Activated T-helper 2 cell treated with anti-CD3 and anti-CD28 coated beads, Interferon-gamma antibody, Interleukin-2, Interleukin-4, amounts not matched to agents 10 μg/mL and 5 μg/mL and 100 μg/mL, durations not matched to agents 14 hours and 24 hours and 36 hours (primary cell): ENCODE measurements at regions not wholly inside any gene's neighbourhood (a gene's known extent, or its start where the extent isn't known, plus 50 kb on each side); places are given as distances from the start of the nearest gene placed in this dataset.

Source experiments
- DNase-seq: peaks from one replicate; pipeline ENCODE4 v3.0.0; 2021; ENCODE audit warnings: low spot score
- H3K27ac Mint-ChIP-seq: one replicate; pipeline ENCODE4 v1.8.0; 2021; ENCODE audit warnings: mixed read lengths
- H3K27me3 Mint-ChIP-seq: one replicate; pipeline ENCODE4 v1.8.0; 2021; ENCODE audit warnings: low read depth, mixed read lengths
- H3K36me3 Mint-ChIP-seq: one replicate; pipeline ENCODE4 v1.8.0; 2021; ENCODE audit warnings: low read depth, mixed read lengths
- H3K4me1 Mint-ChIP-seq: one replicate; pipeline ENCODE4 v1.8.0; 2021; ENCODE audit warnings: low read depth, mixed read lengths
- H3K4me3 Mint-ChIP-seq: one replicate; pipeline ENCODE4 v1.8.0; 2021; ENCODE audit warnings: low read depth, mild to moderate bottlenecking, moderate library complexity, mixed read lengths
- H3K9me3 Mint-ChIP-seq: one replicate; pipeline ENCODE4 v1.8.0; 2021; ENCODE audit warnings: mixed read lengths
- intact Hi-C: fragments of 100-400 bp; cut with micrococcal nuclease; formaldehyde crosslinking; loops from one replicate; pipeline ENCODE4 v1.15.1; 2023

DNA sequence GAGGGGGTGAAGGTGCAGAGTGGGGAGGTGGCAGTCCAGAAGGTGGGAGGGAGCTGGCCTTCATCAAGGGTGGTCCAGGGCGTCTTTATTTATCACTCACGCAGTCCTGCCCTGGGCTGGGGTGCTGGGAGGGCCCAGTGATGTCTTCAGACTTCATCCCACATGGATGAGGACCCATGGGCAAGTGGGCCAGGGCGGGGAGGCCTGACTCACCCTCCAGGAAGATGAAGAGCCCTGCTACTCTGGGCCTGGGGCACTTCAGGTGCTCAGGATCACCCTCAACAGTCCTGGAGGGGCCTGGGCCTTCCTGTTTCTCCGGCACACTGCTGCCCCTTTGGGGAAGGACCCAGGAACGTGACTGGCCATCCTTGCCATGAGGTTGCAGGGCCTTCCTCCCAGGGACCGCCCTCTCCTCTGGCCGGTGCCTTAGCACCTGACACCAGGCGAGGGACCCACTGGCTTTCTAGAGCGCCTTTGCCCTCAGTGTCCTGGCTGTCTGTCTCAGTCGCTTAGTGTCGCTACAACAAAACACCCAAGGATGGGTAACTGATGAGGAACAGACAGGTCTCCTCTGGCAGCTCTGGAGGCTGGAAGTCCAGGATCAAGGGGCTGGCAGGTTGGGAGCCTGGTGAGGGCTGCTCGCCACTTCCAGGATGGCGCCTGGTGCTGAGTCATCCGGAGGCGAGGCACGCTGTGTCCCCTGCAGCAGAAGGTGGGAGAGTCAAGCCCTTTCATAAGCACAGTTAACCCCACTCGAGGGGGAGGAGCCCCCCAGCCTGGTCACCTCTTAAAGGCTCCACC is 57.8 kb upstream of the HS6ST1 start:
- Mint-ChIP-seq H3K9me3 (no peaks in the 10 kb centered on the region), H3K27ac (no peak overlapping the region), H3K27me3 (no peaks in the 10 kb centered on the region), H3K4me3 (no peak overlapping the region), H3K4me1 (peaks cover 5% of the 10 kb centered on the region), H3K36me3 (no peaks in the 10 kb centered on the region)
- intact Hi-C loops: no loop called here
- DNase-seq: no peak

- Mint-ChIP-seq H3K36me3 (no peaks in the 10 kb centered on the region), H3K4me1 (peaks cover 5% of the 10 kb centered on the region), H3K4me3 (no peak overlapping the region), H3K9me3 (no peaks in the 10 kb centered on the region), H3K27ac (no peak overlapping the region), H3K27me3 (no peaks in the 10 kb centered on the region)
- no peak for DNase-seq
- intact Hi-C loops: no loop called here
Measured at GRCh38 chr2:128377071-128377910, 58.6 kb upstream of the HS6ST1 start.

DNA sequence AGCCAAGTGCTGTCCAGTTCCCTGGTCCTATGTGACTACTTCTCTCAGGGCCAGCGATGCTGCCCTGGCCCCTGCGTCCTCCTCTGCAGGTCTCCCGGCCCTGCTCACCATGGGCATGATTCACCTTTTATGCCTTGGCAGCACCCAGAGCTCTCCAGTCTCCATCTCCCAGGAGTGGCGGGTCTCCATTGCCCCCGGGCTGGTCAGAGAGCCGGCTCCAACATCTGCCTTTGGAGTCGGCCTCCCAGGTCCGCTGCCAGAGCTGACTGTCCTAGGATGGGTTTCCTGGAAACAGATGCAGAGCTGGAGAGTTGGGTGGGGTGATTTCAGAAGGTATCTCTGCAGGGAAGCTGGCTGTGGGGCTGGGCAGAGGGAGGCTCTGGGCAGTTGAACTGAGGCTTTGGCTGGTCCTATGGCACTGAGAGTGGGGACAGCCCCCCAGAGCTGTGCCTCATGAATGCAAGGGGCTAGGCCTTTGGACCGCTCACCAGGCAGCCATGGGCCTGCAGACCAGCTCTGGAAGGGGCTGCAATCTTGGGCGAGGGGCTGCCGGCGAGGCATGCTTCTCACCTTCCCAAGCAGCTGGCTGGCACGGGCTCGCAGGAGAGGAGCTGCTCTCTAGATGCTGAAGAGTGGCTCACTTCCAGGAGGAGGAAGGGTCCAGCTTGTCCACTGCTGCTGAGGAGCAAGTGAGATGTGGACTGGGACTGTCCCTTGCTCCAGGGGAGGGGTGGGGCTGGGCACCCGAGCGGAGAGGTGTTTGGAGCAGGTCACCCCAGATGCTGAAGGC is 59.8 kb upstream of the HS6ST1 start:
- Mint-ChIP-seq H3K9me3 (no peaks in the 10 kb centered on the region), H3K27ac (no peak overlapping the region), H3K36me3 (no peaks in the 10 kb centered on the region), H3K4me3 (no peak overlapping the region), H3K27me3 (no peaks in the 10 kb centered on the region), H3K4me1 (no peaks in the 10 kb centered on the region)
- intact Hi-C loops: no loop called here
- DNase-seq: no peak

DNA sequence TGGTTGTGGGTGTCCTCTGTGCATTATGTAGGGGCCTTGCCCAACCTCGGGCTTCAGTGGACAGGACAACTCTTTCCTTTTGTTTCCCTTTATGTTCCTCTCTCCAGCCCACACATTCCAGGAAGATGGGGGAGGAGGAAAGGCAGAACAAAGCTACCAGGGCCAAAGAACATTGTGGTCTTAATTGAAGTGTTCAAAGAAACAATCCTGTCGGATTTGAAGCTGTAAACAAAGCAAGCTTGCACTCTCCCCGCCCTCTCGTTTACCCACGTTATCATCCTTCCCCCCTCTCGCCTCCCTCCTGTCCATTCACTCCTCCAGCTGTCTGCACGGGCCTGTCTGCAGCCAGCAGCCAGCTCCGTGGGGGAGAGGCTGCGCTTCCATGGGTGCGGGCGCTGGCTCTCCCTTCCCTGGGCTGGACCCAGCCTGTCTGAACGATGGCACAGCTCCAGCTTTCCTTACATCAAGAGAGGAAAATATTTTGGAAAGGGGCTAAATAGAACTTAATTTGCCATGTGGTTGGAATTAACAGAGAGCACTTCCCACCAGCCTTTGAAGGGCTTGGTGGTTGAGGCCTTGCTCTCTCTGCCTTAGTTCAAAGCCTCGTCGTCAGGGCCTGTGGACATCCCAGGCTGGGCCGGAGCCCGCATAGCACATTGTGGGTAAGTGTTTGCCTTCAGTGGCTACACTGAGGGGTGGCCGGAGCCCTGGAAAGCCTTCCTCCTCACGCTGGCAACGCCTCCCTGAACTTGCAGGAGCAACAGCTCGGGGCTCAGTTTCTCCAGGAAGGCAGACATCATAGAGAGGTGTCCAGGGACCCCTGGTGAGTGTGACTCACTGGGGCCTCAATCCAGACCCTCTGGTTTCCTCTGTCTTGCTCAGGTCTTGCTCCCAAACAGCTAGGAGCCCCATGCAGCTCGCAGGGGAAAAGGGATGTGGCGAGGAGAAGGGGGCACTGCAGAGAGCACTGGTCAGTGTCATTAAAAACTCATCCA is 60.6 kb upstream of the HS6ST1 start:
- no peak for DNase-seq
- Mint-ChIP-seq H3K27me3 (no peaks in the 10 kb centered on the region), H3K4me3 (no peak overlapping the region), H3K27ac (no peak overlapping the region), H3K9me3 (no peaks in the 10 kb centered on the region), H3K4me1 (no peaks in the 10 kb centered on the region), H3K36me3 (no peaks in the 10 kb centered on the region)
- intact Hi-C loops: no loop called here

DNA sequence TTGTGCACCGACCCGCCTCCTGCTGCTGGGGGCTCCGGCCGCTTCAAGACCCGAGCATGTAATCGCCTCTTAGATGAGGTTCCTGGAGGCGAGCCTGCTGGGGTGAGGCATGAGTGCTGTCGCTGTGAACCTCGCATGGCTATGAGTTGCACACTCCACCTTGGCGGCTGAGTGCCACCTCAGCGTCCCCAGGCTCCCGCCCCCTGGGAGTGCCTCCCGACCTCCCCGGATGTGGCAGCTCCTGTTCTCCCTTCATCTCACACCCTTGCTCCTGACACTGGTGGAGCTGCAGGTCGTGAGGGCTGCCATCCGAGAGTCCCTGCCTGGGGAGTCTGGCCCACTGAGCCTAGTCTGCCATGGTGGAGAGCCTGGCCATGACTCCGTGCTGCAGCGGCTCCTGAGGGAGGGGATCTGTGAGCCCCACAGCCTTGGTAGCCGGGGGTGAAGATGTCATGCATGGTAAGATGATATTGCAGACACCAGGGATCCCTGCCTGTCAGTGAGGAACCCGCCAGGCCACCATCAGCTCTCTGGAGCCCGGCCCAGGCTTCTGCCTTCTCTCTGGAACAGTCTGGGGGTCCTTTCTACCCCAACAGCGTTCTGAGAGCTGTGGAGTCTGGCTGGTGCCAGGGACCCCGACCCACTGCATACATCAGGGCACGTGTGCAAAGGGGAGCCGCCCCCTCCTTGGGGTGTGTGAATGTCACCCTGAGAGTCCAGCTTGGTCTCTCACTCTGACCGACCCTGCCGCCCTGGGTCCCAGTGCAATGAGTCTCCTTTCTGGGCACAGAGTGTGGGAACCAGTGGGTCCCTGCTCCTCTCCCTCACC is 61.6 kb upstream of the HS6ST1 start:
- DNase-seq: no peak
- H3K36me3 Mint-ChIP-seq: no peaks in the 10 kb centered on the region

DNA sequence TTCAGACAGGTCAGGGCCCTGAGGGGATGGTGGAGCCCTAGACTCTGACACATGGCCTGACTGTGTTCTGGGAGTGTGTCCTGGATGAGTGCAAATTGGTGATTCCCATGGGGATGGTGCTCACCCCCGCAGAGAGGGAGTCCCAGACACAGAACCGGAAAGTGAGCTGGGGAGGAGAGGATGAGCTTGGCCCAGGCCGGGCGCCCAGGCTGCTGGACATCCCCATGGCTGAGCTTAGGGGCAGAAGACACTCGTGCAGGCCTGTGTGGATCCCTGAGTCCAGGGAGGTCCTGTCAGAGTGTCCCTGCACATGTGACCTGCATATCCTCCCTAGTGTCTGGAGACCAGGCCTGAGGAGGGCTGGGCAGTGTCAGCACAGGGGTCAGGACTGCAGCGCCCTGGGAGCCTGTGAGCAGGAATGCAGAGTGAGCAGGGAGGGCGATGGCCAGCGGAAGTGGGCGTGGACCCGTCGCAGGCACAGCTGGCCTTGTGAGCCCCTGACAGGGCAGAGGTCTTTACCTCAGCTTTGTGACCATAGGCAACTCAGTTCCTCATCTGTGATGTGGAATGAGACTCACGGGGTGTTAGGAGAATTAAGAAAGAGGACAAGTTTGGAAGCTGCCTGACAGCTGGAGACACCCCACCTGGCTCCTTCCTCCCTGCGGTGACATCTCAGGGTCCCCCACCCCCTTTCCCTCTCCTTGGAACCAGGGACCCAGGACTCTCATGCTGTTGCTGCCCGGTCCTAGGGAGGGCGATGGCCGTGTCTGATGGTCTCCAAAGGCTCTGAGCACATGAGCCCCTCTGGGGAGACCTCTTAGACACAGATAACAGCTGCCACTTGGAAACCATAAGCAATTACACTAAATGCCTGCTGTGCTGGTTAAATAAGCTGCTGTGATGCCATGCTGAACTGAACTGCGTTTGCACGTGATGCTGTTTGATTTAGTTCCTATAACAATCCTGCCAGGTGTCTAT is 62.6 kb upstream of the HS6ST1 start:
- Mint-ChIP-seq H3K27me3 (no peaks in the 10 kb centered on the region), H3K36me3 (no peaks in the 10 kb centered on the region), H3K9me3 (no peaks in the 10 kb centered on the region), H3K27ac (no peak overlapping the region), H3K4me3 (no peak overlapping the region), H3K4me1 (no peaks in the 10 kb centered on the region)
- DNase-seq: no peak
- intact Hi-C loops: no loop called here

More for the DNA sequence above, 61.6 kb upstream of the HS6ST1 start:
- Mint-ChIP-seq H3K27ac (no peak overlapping the region), H3K27me3 (no peaks in the 10 kb centered on the region), H3K4me3 (no peak overlapping the region), H3K4me1 (no peaks in the 10 kb centered on the region), H3K9me3 (no peaks in the 10 kb centered on the region)
- intact Hi-C loops: no loop called here

DNA sequence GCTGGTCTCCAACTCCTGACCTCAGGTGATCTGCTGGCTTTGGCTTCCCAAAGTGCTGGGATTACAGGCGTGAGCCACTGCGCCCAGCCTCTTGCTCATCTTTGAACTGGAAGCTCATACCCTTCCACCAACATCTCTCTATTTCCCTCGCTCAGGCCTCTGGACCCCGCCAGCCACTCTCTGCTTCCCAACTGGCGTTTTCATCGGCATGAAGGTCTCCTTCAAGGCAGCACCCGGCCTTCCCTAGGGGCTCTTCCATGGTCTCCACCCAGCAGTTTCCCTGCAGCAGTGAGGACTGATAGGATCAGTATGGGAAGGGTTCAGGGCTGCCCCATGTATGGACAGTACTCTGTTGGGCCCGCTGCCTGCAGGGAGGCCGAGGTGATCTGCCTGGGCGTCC is 65.8 kb upstream of the HS6ST1 start:
- Mint-ChIP-seq H3K4me1 (no peaks in the 10 kb centered on the region), H3K4me3 (no peak overlapping the region)

GRCh38 chr2:128384956-128385355 is 66.3 kb upstream of the HS6ST1 start:
- intact Hi-C loops: no loop called here
- Mint-ChIP-seq H3K9me3 (no peaks in the 10 kb centered on the region), H3K4me1 (no peaks in the 10 kb centered on the region), H3K27me3 (no peaks in the 10 kb centered on the region), H3K36me3 (no peaks in the 10 kb centered on the region), H3K4me3 (no peak overlapping the region), H3K27ac (no peak overlapping the region)
- DNase-seq: no peak

More for the DNA sequence above, 65.8 kb upstream of the HS6ST1 start:
- Mint-ChIP-seq H3K36me3 (no peaks in the 10 kb centered on the region), H3K27ac (no peak overlapping the region), H3K9me3 (no peaks in the 10 kb centered on the region), H3K27me3 (no peaks in the 10 kb centered on the region)
- intact Hi-C loops: no loop called here
- DNase-seq: no peak

DNA sequence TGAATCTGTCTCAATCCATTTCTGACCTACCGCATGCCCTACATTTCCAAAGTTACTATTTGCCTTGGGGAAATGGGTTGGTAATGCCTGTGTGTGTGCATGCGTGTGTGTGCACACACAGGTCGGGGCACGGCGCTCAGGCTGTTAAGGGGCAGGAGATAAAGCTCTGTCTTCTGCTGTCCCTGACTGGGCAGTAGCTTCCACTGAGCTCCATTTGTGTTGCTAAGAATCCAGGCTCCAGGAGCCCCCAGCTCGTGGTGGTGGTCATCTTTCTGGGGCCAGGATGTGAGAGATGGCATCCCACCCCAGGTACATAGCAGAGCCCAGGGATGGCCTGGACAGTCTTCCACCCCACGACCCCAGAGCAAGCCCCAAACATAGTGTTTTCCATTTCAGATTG is 66.7 kb upstream of the HS6ST1 start:
- no peak for DNase-seq
- no peaks in the 10 kb centered on the region for H3K36me3 Mint-ChIP-seq
- intact Hi-C loops: no loop called here
- H3K27ac Mint-ChIP-seq: no peak overlapping the region
- no peaks in the 10 kb centered on the region for H3K9me3 Mint-ChIP-seq
- no peaks in the 10 kb centered on the region for H3K27me3 Mint-ChIP-seq
- H3K4me3 Mint-ChIP-seq: no peak overlapping the region
- no peaks in the 10 kb centered on the region for H3K4me1 Mint-ChIP-seq

DNA sequence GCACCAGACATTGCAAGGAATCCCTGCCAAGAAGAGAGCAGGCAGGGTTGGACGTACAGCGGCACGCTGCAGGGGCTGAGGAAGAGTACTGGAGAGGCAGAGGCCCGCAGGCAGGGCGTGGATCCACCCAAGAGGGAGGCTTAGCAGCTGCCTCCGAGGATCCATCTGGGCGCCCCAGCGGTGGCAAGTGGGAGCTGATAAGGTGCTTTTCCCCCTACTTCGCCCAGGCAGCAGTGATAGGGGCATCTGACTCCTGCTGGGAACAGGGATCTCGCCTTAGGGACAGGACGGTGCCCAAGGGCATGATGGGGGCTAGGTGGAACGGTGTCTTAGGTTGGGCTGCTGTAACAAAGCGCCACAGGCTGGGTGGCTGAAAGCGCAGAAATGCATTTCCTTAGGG is 67.4 kb upstream of the HS6ST1 start:
- H3K27me3 Mint-ChIP-seq: no peaks in the 10 kb centered on the region
- no peaks in the 10 kb centered on the region for H3K9me3 Mint-ChIP-seq
- intact Hi-C loops: no loop called here
- no peaks in the 10 kb centered on the region for H3K36me3 Mint-ChIP-seq
- no peak overlapping the region for H3K27ac Mint-ChIP-seq
- no peak overlapping the region for H3K4me3 Mint-ChIP-seq
- H3K4me1 Mint-ChIP-seq: no peaks in the 10 kb centered on the region
- no peak for DNase-seq
